HEK293T (cell line): ENCODE measurements at regions not wholly inside any gene's neighbourhood (a gene's known extent, or its start where the extent isn't known, plus 50 kb on each side); places are given as distances from the start of the nearest gene placed in this dataset.

Source experiments
- ARNT ChIP-seq: fragments of 450-650 bp; IDR thresholded peaks from 2 replicates; pipeline ENCODE4 v1.6.1; 2017; ENCODE audit warnings: mild to moderate bottlenecking
- BHLHE40 ChIP-seq: fragments of 450-650 bp; IDR thresholded peaks from 2 replicates; pipeline ENCODE4 v1.6.1; 2016; ENCODE audit warnings: mild to moderate bottlenecking, moderate library complexity, borderline replicate concordance
- ELF4 ChIP-seq: fragments of 450-650 bp; IDR thresholded peaks from 2 replicates; pipeline ENCODE4 v1.6.1; 2017; ENCODE audit warnings: antibody characterized with exemption
- FOXA1 ChIP-seq: fragments of 450-650 bp; IDR thresholded peaks from 2 replicates; pipeline ENCODE4 v1.6.1; 2016; ENCODE audit warnings: mild to moderate bottlenecking
- FOXK2 ChIP-seq: fragments of 450-650 bp; IDR thresholded peaks from 2 replicates; pipeline ENCODE4 v1.6.1; 2016; ENCODE audit warnings: mild to moderate bottlenecking
- FOXM1 ChIP-seq: fragments of 450-650 bp; IDR thresholded peaks from 2 replicates; pipeline ENCODE4 v1.6.1; 2017; ENCODE audit warnings: mild to moderate bottlenecking, borderline replicate concordance
- HDGF ChIP-seq: fragments of 450-650 bp; IDR thresholded peaks from 2 replicates; pipeline ENCODE4 v1.6.1; 2017; ENCODE audit warnings: antibody characterized with exemption, borderline replicate concordance
- L3MBTL2 ChIP-seq: fragments of 450-650 bp; conservative IDR thresholded peaks from 2 replicates; pipeline ENCODE4 v1.6.1; 2016; ENCODE audit warnings: mild to moderate bottlenecking
- LEF1 ChIP-seq: fragments of 450-650 bp; IDR thresholded peaks from 2 replicates; pipeline ENCODE4 v1.6.1; 2017; ENCODE audit warnings: mild to moderate bottlenecking, borderline replicate concordance
- NFRKB ChIP-seq: fragments of 450-650 bp; IDR thresholded peaks from 2 replicates; pipeline ENCODE4 v1.6.1; 2016; ENCODE audit warnings: mild to moderate bottlenecking, moderate library complexity
- PKNOX1 ChIP-seq: fragments of 450-650 bp; IDR thresholded peaks from 2 replicates; pipeline ENCODE4 v1.6.1; 2016
- SP1 ChIP-seq: fragments of 450-650 bp; IDR thresholded peaks from 2 replicates; pipeline ENCODE4 v1.6.1; 2017
- SUZ12 ChIP-seq: fragments of 450-650 bp; IDR thresholded peaks from 2 replicates; pipeline ENCODE4 v1.6.1; 2016; ENCODE audit warnings: mild to moderate bottlenecking
- TARDBP ChIP-seq: fragments of 450-650 bp; IDR thresholded peaks from 2 replicates; pipeline ENCODE4 v1.6.1; 2016

DNA sequence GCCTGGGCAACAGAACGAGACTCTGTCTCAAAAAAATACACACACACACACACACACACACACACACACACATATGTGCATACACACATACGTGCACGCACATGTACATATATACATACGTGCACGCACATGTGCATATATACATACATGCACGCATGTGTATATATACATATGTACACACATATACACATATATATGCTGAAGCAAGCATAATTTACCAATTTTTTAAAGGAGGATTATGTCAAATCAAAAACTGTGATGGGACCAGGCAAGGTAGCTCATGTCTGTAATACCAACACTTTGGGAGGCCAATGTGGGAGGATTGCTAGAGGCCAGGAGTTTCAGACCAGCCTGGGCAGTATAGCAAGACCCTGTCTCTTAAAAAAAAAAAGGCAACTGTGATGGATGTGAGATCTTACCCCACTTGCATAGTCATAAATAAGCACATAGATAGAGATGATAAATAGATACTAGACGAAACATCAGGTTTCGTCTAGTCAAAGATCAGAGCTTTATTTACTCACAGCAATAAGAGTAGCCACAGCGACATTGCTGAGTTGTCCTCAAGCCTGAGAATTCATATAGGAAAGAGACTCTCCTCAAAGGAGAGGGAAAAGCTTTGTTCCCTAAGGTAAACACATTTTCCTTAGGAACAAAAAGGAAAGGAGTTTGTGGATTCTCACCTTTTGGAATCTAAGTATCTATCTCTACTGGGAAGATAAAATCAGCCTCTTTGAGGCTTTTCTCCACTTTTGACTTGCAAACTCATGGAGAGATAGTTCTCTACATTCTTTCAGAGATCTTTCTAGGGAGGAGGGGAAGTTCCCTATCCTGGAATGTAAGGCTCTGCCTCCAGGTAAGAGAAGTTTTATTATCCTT is 74.7 kb upstream of the AMN1 start:
- TF ChIP-seq SP1 (no peak), FOXA1 (no peak), L3MBTL2 (no peak), TARDBP (no peak), NFRKB (no peak), FOXM1 (no peak), SUZ12 (no peak), ARNT (no peak), PKNOX1 (no peak), ELF4 (no peak), LEF1 (no peak), HDGF (no peak), BHLHE40 (no peak), FOXK2 (no peak)
